Spleen (tissue), 11 donors: ENCODE measurements at regions not wholly inside any gene's neighbourhood (a gene's known extent, or its start where the extent isn't known, plus 50 kb on each side); places are given as distances from the start of the nearest gene placed in this dataset.

Experiments used
- DNase-seq: peaks from one replicate; pipeline ENCODE4 v3.0.0-alpha.2; 2020
- H3K27ac ChIP-seq, 8 donors: fragments of 200-600 bp; sonication (generic) in 7 of 8; 1 replicate in 4 of 8; 2 replicates in 4 of 8; pipeline versions ENCODE4 v1.5.0 to v1.8.0; 2016 to 2021; ENCODE audit warnings: inconsistent platforms in 4 of 8, mild to moderate bottlenecking in 4 of 8, moderate library complexity in 1 of 8
- H3K27me3 ChIP-seq, 7 donors: fragments of 200-600 bp; sonication (generic) in 6 of 7; replicated peaks in 1 of 7; 1 replicate in 4 of 7; 2 replicates in 3 of 7; pipeline versions ENCODE4 v1.5.0 to v1.8.0; 2016 to 2021; ENCODE audit warnings: inconsistent platforms in 3 of 7, mild to moderate bottlenecking in 1 of 7
- H3K36me3 ChIP-seq, 6 donors: fragments of 200-600 bp; sonication (generic) in 5 of 6; 1 replicate in 4 of 6; 2 replicates in 2 of 6; pipeline versions ENCODE4 v1.5.0 to v1.8.0; 2016 to 2021; ENCODE audit warnings: inconsistent platforms in 2 of 6
- H3K4me1 ChIP-seq, 6 donors: fragments of 200-600 bp; sonication (generic) in 5 of 6; 1 replicate in 3 of 6; 2 replicates in 3 of 6; pipeline versions ENCODE4 v1.5.0 to v1.8.0; 2016 to 2021; ENCODE audit warnings: inconsistent platforms in 3 of 6
- H3K4me3 ChIP-seq, 8 donors: fragments of 200-600 bp; sonication (generic) in 7 of 8; 1 replicate in 4 of 8; 2 replicates in 4 of 8; pipeline versions ENCODE4 v1.5.0 to v1.8.0; 2016 to 2021; ENCODE audit warnings: inconsistent platforms in 4 of 8, mild to moderate bottlenecking in 4 of 8, moderate library complexity in 2 of 8
- H3K9me3 ChIP-seq, 8 donors: fragments of 200-600 bp; sonication (generic) in 7 of 8; 1 replicate in 4 of 8; 2 replicates in 4 of 8; pipeline versions ENCODE4 v1.5.0 to v1.8.0; 2016 to 2021; ENCODE audit warnings: inconsistent platforms in 4 of 8
- POLR2A ChIP-seq, 3 donors: fragments of 450-650 bp; IDR thresholded peaks; one replicate each; pipeline ENCODE4 v1.5.1; 2017; ENCODE audit warnings: antibody characterized with exemption in 3 of 3, mild to moderate bottlenecking in 1 of 3
- POLR2AphosphoS5 ChIP-seq, 3 donors: sonication (generic); formaldehyde crosslinking; IDR thresholded peaks; one replicate each; pipeline ENCODE4 v1.5.1; 2017; ENCODE audit warnings: antibody characterized with exemption in 3 of 3
- WGBS, 5 donors: extraction: QIAGEN DNeasy Blood & Tissue Kit in 3 of 5; methylation state at CpG; one replicate each; pipeline versions ENCODE4 v1.1.5 to v1.1.7; 2013 to 2018; 5-methylcytosine and 5-hydroxymethylcytosine counted together
- intact Hi-C: fragments of 100-400 bp; cut with DNase I; formaldehyde crosslinking; loops from one replicate; pipeline ENCODE4 v1.15.0; 2023; ENCODE audit warnings: low total_unique reads
- TF ChIP-seq, protein P1 (sequence below), 11 experiments: fragments of 200-600 bp in 7 of 11; fragments of 450-650 bp in 4 of 11; sonication (generic) in 4 of 11; IDR thresholded peaks in 8 of 11; conservative IDR thresholded peaks in 3 of 11; 1 replicate in 7 of 11; 2 replicates in 4 of 11; pipeline versions ENCODE4 v1.4.0 to v1.8.0; 2016 to 2021; ENCODE audit warnings: antibody characterized with exemption in 11 of 11, inconsistent platforms in 4 of 11, mild to moderate bottlenecking in 1 of 11
- donor health status: healthy with polysubstance abuse.
- donor health status: DM: no; HTN: no; CAD: no; lungs with moderate emphysema.
- donor health status: DM: no; HTN: no; CAD: no.
- donor health status: Bipolar disorder and iron deficiency.
- donor health status: healthy.
- donor health status: DM: no; HTN: no; CAD: no.
- donor health status: DM: yes; HTN: yes; CAD: no.

DNA sequence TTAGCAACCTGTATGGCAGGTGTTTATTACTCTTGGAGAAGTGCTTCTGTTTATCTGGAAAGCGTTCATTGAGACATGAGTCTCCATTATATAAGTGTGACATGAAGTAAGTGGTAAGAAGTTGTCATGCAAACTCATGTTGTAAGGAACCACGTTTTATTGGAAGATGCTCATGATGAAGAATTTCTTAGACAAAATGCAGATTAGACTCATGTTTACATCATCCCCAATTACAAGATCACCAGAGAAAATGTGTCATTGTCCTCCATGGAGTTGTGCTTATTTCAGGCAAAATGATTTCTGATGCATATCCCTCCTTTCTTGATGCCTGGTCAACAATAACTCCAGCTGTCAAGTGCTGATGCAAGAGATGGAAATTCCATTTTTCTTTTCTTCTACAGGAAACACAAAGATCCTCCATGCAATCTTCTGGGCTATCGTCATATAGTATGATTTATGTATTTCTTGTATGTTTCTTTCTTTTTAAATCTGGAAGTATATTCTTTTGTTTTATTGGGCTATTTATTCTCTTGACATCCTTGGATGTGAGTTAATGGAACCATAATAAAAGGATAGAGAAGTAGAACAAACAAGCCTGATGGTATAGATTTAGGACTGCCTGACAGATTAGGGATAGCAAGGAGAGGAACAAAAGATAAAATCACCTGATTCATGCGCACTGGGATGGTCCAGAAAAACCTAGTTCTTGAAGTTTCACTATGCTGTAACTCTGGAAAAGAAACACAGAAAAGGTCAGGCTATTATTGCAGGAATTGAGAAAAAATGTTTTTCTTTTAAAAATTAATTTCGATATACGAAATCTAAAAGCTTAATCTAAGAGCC, 50.7 kb upstream of the DIAPH3 start:
- TF ChIP-seq POLR2AphosphoS5 (IDR thresholded peaks at IDR 0.05): no peak
- TF ChIP-seq, protein P1, sequence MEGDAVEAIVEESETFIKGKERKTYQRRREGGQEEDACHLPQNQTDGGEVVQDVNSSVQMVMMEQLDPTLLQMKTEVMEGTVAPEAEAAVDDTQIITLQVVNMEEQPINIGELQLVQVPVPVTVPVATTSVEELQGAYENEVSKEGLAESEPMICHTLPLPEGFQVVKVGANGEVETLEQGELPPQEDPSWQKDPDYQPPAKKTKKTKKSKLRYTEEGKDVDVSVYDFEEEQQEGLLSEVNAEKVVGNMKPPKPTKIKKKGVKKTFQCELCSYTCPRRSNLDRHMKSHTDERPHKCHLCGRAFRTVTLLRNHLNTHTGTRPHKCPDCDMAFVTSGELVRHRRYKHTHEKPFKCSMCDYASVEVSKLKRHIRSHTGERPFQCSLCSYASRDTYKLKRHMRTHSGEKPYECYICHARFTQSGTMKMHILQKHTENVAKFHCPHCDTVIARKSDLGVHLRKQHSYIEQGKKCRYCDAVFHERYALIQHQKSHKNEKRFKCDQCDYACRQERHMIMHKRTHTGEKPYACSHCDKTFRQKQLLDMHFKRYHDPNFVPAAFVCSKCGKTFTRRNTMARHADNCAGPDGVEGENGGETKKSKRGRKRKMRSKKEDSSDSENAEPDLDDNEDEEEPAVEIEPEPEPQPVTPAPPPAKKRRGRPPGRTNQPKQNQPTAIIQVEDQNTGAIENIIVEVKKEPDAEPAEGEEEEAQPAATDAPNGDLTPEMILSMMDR (IDR thresholded peaks at IDR 0.05 in 8 of 11, conservative IDR thresholded peaks at IDR 0.05 in 3 of 11): no peak
- TF ChIP-seq POLR2A (IDR thresholded peaks at IDR 0.05): no peak
- Histone ChIP-seq H3K36me3 (no peaks in the 10 kb centered on the region), H3K9me3 (no peaks in the 10 kb centered on the region), H3K27ac (no peak overlapping the region), H3K4me1 (no peaks in the 10 kb centered on the region), H3K27me3 (peaks cover 0 to 6% (median 0%) of the 10 kb centered on the region in 7 donors), H3K4me3 (no peak overlapping the region)
- intact Hi-C loops: no loop called here
- DNase-seq: no peak
- WGBS, 5 donors: 83 to 89% (median 84%) methylated on average over 6 of the region's 6 CpGs

- WGBS, 5 donors: 94 to 97% (median 95%) methylated on average over 1 of the region's 1 CpG
- no peaks in the 10 kb centered on the region for H3K9me3 ChIP-seq
- TF ChIP-seq, protein P1 (IDR thresholded peaks at IDR 0.05 in 8 of 11, conservative IDR thresholded peaks at IDR 0.05 in 3 of 11): no peak
- TF ChIP-seq POLR2AphosphoS5 (IDR thresholded peaks at IDR 0.05) (no peak), POLR2A (IDR thresholded peaks at IDR 0.05) (no peak)
- H3K4me3 ChIP-seq: no peak overlapping the region
- H3K36me3 ChIP-seq: no peaks in the 10 kb centered on the region
- DNase-seq: no peak
- intact Hi-C loops: no loop called here
- H3K27me3 ChIP-seq: peaks cover 0 to 6% (median 0%) of the 10 kb centered on the region in 7 donors
- no peak overlapping the region for H3K27ac ChIP-seq
- H3K4me1 ChIP-seq: no peaks in the 10 kb centered on the region
Observed at GRCh38 chr13:60220072-60220471, 56.3 kb upstream of the DIAPH3 start.

DNA sequence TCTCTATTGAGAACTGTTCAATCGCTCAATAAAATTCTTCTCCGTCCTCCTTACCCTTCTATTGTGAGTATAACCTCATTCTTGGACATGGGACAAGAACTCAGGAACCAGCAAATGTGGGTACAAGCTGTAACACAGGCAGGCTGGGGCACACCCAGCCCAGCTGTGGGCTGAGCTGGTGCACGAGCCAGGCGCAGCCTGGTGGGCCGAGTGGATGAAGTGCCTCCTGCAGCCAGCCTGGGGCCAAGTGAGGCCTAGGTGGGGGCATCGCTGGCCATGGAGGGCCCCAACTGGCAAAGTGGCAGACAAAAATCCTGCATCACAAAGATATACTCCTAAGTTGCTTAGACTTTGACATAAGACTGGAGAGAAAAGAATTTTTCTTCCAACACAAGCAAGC, 57.9 kb upstream of the DIAPH3 start:
- H3K27ac ChIP-seq: no peak overlapping the region
- intact Hi-C loops: no loop called here
- peaks cover 0 to 4% (median 0%) of the 10 kb centered on the region in 7 donors for H3K27me3 ChIP-seq
- no peak overlapping the region for H3K4me3 ChIP-seq
- no peaks in the 10 kb centered on the region for H3K36me3 ChIP-seq
- WGBS, 5 donors: 70 to 96% (median 89%) methylated on average over 6 of the region's 6 CpGs
- H3K9me3 ChIP-seq: no peaks in the 10 kb centered on the region
- no peak for DNase-seq
- no peak for TF ChIP-seq POLR2A (IDR thresholded peaks at IDR 0.05)
- no peaks in the 10 kb centered on the region for H3K4me1 ChIP-seq

- WGBS, 5 donors: 37 to 58% (median 54%) methylated on average over 3 of the region's 3 CpGs
- no peaks in the 10 kb centered on the region for H3K9me3 ChIP-seq
- no peak for DNase-seq
- H3K27ac ChIP-seq: no peak overlapping the region
- H3K4me3 ChIP-seq: no peak overlapping the region
- H3K4me1 ChIP-seq: no peaks in the 10 kb centered on the region
- intact Hi-C loops: no loop called here
- no peak for TF ChIP-seq POLR2A (IDR thresholded peaks at IDR 0.05)
- TF ChIP-seq, protein P1 (IDR thresholded peaks at IDR 0.05 in 8 of 11, conservative IDR thresholded peaks at IDR 0.05 in 3 of 11): no peak
- TF ChIP-seq POLR2AphosphoS5 (IDR thresholded peaks at IDR 0.05): no peak
- peaks cover 0 to 8% (median 0%) of the 10 kb centered on the region in 7 donors for H3K27me3 ChIP-seq
- H3K36me3 ChIP-seq: no peaks in the 10 kb centered on the region
Observed at GRCh38 chr13:60226507-60226906, 62.8 kb upstream of the DIAPH3 start.
